HL-60 (cell line): ENCODE measurements at regions not wholly inside any gene's neighbourhood (a gene's known extent, or its start where the extent isn't known, plus 50 kb on each side); places are given as distances from the start of the nearest gene placed in this dataset.

ENCODE experiments used
- DNase-seq, 2 experiments: peaks; one replicate each; pipeline ENCODE4 v3.0.0-alpha.2; 2010 to 2020; ENCODE audit warnings: low read depth in 1 of 2, low spot score in 1 of 2
- H3K27ac ChIP-seq: fragments of 250-450 bp; sonication (Bioruptor Pico); replicated peaks from 2 replicates; pipeline ENCODE4 v1.5.1; 2020; ENCODE audit warnings: mild to moderate bottlenecking, moderate library complexity
- H3K27me3 ChIP-seq: fragments of 250-450 bp; sonication (Bioruptor Pico); 2 replicates; pipeline ENCODE4 v1.5.1; 2021; ENCODE audit warnings: mild to moderate bottlenecking, moderate library complexity; ENCODE audit not compliant: insufficient read depth, poor library complexity, severe bottlenecking
- H3K4me3 ChIP-seq: replicated peaks from 2 replicates; pipeline ENCODE4 v1.5.1; 2011; ENCODE audit warnings: mild to moderate bottlenecking, control low read depth, low read length; ENCODE audit not compliant: insufficient read depth
- CTCF ChIP-seq: IDR thresholded peaks from one replicate; pipeline ENCODE4 v1.5.1; 2011; ENCODE audit warnings: low read length, control low read depth, inconsistent platforms; ENCODE audit not compliant: insufficient read depth
- GABPA ChIP-seq: IDR thresholded peaks from 2 replicates; pipeline ENCODE4 v1.6.1; 2012; ENCODE audit warnings: low read depth
- POLR2AphosphoS5 ChIP-seq: IDR thresholded peaks from 2 replicates; pipeline ENCODE4 v1.6.1; 2012; ENCODE audit warnings: low read depth
- REST ChIP-seq: IDR thresholded peaks from 2 replicates; pipeline ENCODE4 v1.6.1; 2012; ENCODE audit warnings: low read depth; ENCODE audit not compliant: insufficient replicate concordance
- SPI1 ChIP-seq: IDR thresholded peaks from 2 replicates; pipeline ENCODE4 v1.6.1; 2012; ENCODE audit warnings: low read depth, mild to moderate bottlenecking, borderline replicate concordance

GRCh38 chr15:97410897-97411575 is 549.5 kb upstream of the ARRDC4 start:
- TF ChIP-seq GABPA (no peak), REST (no peak), CTCF (no peak), SPI1 (no peak), POLR2AphosphoS5 (no peak)
- no peak overlapping the region for H3K4me3 ChIP-seq
- DNase-seq: no peak
- no peaks in the 10 kb centered on the region for H3K27me3 ChIP-seq
- H3K27ac ChIP-seq: no peak overlapping the region

- H3K27me3 ChIP-seq: no peaks in the 10 kb centered on the region
- no peak for DNase-seq
- H3K4me3 ChIP-seq: no peak overlapping the region
- H3K27ac ChIP-seq: no peak overlapping the region
- no peak for TF ChIP-seq POLR2AphosphoS5
- no peak for TF ChIP-seq REST
- no peak for TF ChIP-seq SPI1
- no peak for TF ChIP-seq GABPA
- no peak for TF ChIP-seq CTCF
Observed at GRCh38 chr15:97420130-97420529, 540.4 kb upstream of the ARRDC4 start.

- no peak overlapping the region for H3K27ac ChIP-seq
- TF ChIP-seq CTCF (no peak), POLR2AphosphoS5 (no peak), REST (no peak), SPI1 (no peak), GABPA (no peak)
- no peak for DNase-seq
- H3K4me3 ChIP-seq: no peak overlapping the region
- no peaks in the 10 kb centered on the region for H3K27me3 ChIP-seq
Observed at GRCh38 chr15:97425596-97425995, 534.9 kb upstream of the ARRDC4 start.
